Endodermal cell (in vitro differentiated cells): ENCODE measurements at regions not wholly inside any gene's neighbourhood (a gene's known extent, or its start where the extent isn't known, plus 50 kb on each side); places are given as distances from the start of the nearest gene placed in this dataset.

Experiments
- DNase-seq: peaks from one replicate; pipeline ENCODE4 v3.0.0-alpha.2; 2017
- H3K27ac ChIP-seq: 2 replicates; pipeline ENCODE4 v1.5.1; 2013; ENCODE audit warnings: mild to moderate bottlenecking, low read depth, low read length, moderate library complexity
- H3K27me3 ChIP-seq: 2 replicates; pipeline ENCODE4 v1.6.1; 2013; ENCODE audit warnings: mild to moderate bottlenecking, low read length, moderate library complexity; ENCODE audit not compliant: insufficient read depth, control insufficient read depth, poor library complexity, severe bottlenecking
- H3K36me3 ChIP-seq: 2 replicates; pipeline ENCODE4 v1.7.0; 2013; ENCODE audit warnings: mild to moderate bottlenecking, low read length, moderate library complexity; ENCODE audit not compliant: control insufficient read depth, insufficient read depth
- H3K4me1 ChIP-seq: one replicate; pipeline ENCODE4 v1.7.0; 2013; ENCODE audit warnings: low read length; ENCODE audit not compliant: control insufficient read depth, insufficient read depth
- H3K4me3 ChIP-seq: 2 replicates; pipeline ENCODE4 v1.5.1; 2013; ENCODE audit warnings: mild to moderate bottlenecking, low read length, moderate library complexity
- H3K9ac ChIP-seq: 2 replicates; pipeline ENCODE4 v1.6.1; 2013; ENCODE audit warnings: mild to moderate bottlenecking, low read length, moderate library complexity; ENCODE audit not compliant: poor library complexity, severe bottlenecking; ENCODE audit errors: extremely low read depth
- H3K9me3 ChIP-seq: 2 replicates; pipeline ENCODE4 v1.6.1; 2013; ENCODE audit warnings: mild to moderate bottlenecking, low read length, moderate library complexity; ENCODE audit not compliant: control insufficient read depth
- H3K27ac Mint-ChIP-seq: 2 replicates; pipeline ENCODE4 v1.8.0; 2020; ENCODE audit warnings: mixed read lengths
- H3K27me3 Mint-ChIP-seq: 2 replicates; pipeline ENCODE4 v1.8.0; 2021; ENCODE audit warnings: mild to moderate bottlenecking, mixed read lengths; ENCODE audit not compliant: insufficient read depth
- H3K36me3 Mint-ChIP-seq: 2 replicates; pipeline ENCODE4 v1.8.0; 2020; ENCODE audit warnings: low read depth, mixed read lengths
- H3K4me1 Mint-ChIP-seq: 2 replicates; pipeline ENCODE4 v1.8.0; 2020; ENCODE audit warnings: mixed read lengths
- H3K4me3 Mint-ChIP-seq: 2 replicates; pipeline ENCODE4 v1.8.0; 2020; ENCODE audit warnings: mild to moderate bottlenecking, moderate library complexity, mixed read lengths
- H3K9me3 Mint-ChIP-seq: 2 replicates; pipeline ENCODE4 v1.8.0; 2020; ENCODE audit warnings: mild to moderate bottlenecking, mixed read lengths
- CTCF ChIP-seq: fragments of 200-600 bp; sonication (generic); conservative IDR thresholded peaks from 2 replicates; pipeline ENCODE4 v1.5.0; 2021; ENCODE audit warnings: antibody characterized with exemption, mild to moderate bottlenecking
- WGBS, 2 experiments: methylation state at CpG; one replicate each; pipeline versions ENCODE4 v1.1.5 to v1.1.7; 2013; ENCODE audit warnings: missing lambda C conversion rate in 2 of 2, mixed read lengths in 1 of 2; ENCODE audit not compliant: insufficient coverage in 1 of 2, insufficient read length in 1 of 2; 5-methylcytosine and 5-hydroxymethylcytosine counted together

GRCh38 chr18:45165871-45166270, 449.4 kb upstream of the SLC14A2 start:
- Mint-ChIP-seq H3K27ac (no peak overlapping the region), H3K4me1 (no peaks in the 10 kb centered on the region), H3K27me3 (peaks cover 4% of the 10 kb centered on the region), H3K9me3 (no peaks in the 10 kb centered on the region), H3K36me3 (no peaks in the 10 kb centered on the region), H3K4me3 (no peak overlapping the region)
- Histone ChIP-seq H3K36me3 (no peaks in the 10 kb centered on the region), H3K9me3 (no peaks in the 10 kb centered on the region), H3K27ac (no peak overlapping the region), H3K27me3 (no peaks in the 10 kb centered on the region), H3K4me3 (no peak overlapping the region), H3K9ac (no peak overlapping the region), H3K4me1 (no peaks in the 10 kb centered on the region)
- 83% methylated on average over 3 of the region's 3 CpGs for WGBS, 2 experiments
- no peak for TF ChIP-seq CTCF
- DNase-seq: no peak

- DNase-seq: no peak
- no peaks in the 10 kb centered on the region for H3K9me3 Mint-ChIP-seq
- H3K9ac ChIP-seq: no peak overlapping the region
- H3K27me3 ChIP-seq: no peaks in the 10 kb centered on the region
- no peak overlapping the region for H3K27ac Mint-ChIP-seq
- no peak overlapping the region for H3K4me3 Mint-ChIP-seq
- 94 to 100% methylated on average over 3 to 5 of the region's 5 CpGs for WGBS, 2 experiments
- H3K4me1 Mint-ChIP-seq: no peaks in the 10 kb centered on the region
- no peaks in the 10 kb centered on the region for H3K4me1 ChIP-seq
- no peaks in the 10 kb centered on the region for H3K9me3 ChIP-seq
- no peak overlapping the region for H3K4me3 ChIP-seq
- peaks cover 4% of the 10 kb centered on the region for H3K27me3 Mint-ChIP-seq
- TF ChIP-seq CTCF: no peak
- H3K36me3 ChIP-seq: no peaks in the 10 kb centered on the region
- H3K27ac ChIP-seq: no peak overlapping the region
- H3K36me3 Mint-ChIP-seq: no peaks in the 10 kb centered on the region
Observed at GRCh38 chr18:45166341-45166835, 448.9 kb upstream of the SLC14A2 start.

DNA sequence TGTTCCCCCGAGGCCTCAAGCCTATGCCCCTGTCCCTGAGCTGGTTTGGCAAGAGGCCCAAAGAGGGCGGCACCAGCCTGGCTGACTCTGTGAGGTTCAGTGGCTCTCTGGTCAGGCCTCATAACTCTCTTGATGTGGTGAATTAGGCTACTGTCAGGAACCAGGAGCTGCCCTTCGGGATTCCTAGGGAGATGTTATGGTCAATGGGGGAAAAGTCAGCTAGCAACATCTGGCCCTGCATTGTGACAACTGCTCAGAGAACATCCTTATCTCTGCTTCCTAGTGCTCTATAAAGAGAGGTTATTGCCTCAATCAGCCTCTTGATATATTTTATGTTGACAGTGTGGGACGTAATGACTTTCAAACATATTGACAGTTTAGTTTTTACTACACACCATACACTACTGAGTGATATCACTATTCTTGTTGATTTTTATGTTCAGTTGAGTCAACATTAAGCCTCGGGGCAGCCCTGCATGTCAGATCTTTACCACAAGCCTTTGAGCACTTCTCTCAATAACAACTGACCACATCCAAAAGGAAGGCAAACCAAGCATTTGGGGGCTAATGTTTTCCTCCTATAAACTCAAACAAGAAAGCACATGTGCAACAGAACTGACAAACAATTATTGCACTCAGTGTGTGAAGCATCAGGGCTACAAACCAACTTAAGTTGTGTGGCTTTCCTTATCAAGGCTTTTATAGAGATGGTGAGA, 448.3 kb upstream of the SLC14A2 start:
- Mint-ChIP-seq H3K4me3 (no peak overlapping the region), H3K27ac (no peak overlapping the region), H3K9me3 (no peaks in the 10 kb centered on the region), H3K27me3 (peaks cover 4% of the 10 kb centered on the region), H3K4me1 (no peaks in the 10 kb centered on the region), H3K36me3 (no peaks in the 10 kb centered on the region)
- TF ChIP-seq CTCF: no peak
- no peak for DNase-seq
- WGBS, 2 experiments: 80 to 86% methylated on average over 1 to 4 of the region's 5 CpGs
- Histone ChIP-seq H3K4me3 (no peak overlapping the region), H3K27ac (no peak overlapping the region), H3K9ac (no peak overlapping the region), H3K9me3 (no peaks in the 10 kb centered on the region), H3K4me1 (no peaks in the 10 kb centered on the region), H3K36me3 (no peaks in the 10 kb centered on the region), H3K27me3 (no peaks in the 10 kb centered on the region)
